K562 (cell line): ENCODE measurements at regions not wholly inside any gene's neighbourhood (a gene's known extent, or its start where the extent isn't known, plus 50 kb on each side); places are given as distances from the start of the nearest gene placed in this dataset.
A peak's percentile ranks its signal among the peaks of the same experiment; 100 is the strongest.

ENCODE experiments used
- ATAC-seq: fragments of 200-7000 bp; cut with Tn5 transposase; 3 replicates; pipeline ENCODE4 v1.9.1; 2020; ENCODE audit warnings: moderate library complexity
- BruUV-seq: library from RNA; stranded (reverse); fragments of 400-500 nt; replicated peaks from 2 replicates; lab custom pipeline; 2021; lab: Mats Ljungman, UMichigan
- CTCF ChIA-PET: fragments of 300-600 bp; formaldehyde crosslinking; extraction: SDS; loops from one replicate; lab custom pipeline; 2021; ENCODE audit warnings: low intra/inter-chr PET ratio; lab: Yijun Ruan, JAX
- POLR2A ChIA-PET: fragments of 300-600, 350-650 bp; sonication (Branson Sonifier 250); formaldehyde crosslinking; extraction: SDS; loops from one replicate; lab custom pipeline; 2021; ENCODE audit warnings: antibody characterized with exemption, inconsistent platforms; lab: Yijun Ruan, JAX
- DNase-seq, 4 experiments: peaks; one replicate each; pipeline versions ENCODE4 v3.0.0 to v3.0.0-alpha.2; 2011 to 2018; ENCODE audit warnings: low spot score in 3 of 4, mixed read lengths in 3 of 4; ENCODE audit errors: extremely low read depth in 1 of 4
- FAIRE-seq: peaks from 2 replicates; lab custom pipeline; 2011; peaks lifted over from hg19 to GRCh38; lab: Jason Lieb, UNC
- H2AFZ ChIP-seq: 2 replicates; pipeline ENCODE4 v1.6.0; 2011; ENCODE audit warnings: low read depth, low read length, control low read depth, inconsistent platforms
- H3K27ac ChIP-seq: fragments of 200-600 bp; 3 replicates; pipeline ENCODE4 v1.8.0; 2011; ENCODE audit warnings: low read depth, mild to moderate bottlenecking, control low read depth, inconsistent platforms, low read length, moderate library complexity, mixed read lengths; ENCODE audit errors: extremely low read depth
- H3K27me3 ChIP-seq, 2 experiments: fragments of 300-600 bp in 1 of 2; 2 replicates in 1 of 2; 3 replicates in 1 of 2; pipeline versions ENCODE4 v1.6.0 to v1.8.0; 2011; ENCODE audit warnings: inconsistent platforms in 2 of 2, low read length in 2 of 2, mild to moderate bottlenecking in 1 of 2, mixed read lengths in 1 of 2, moderate library complexity in 1 of 2; ENCODE audit not compliant: control insufficient read depth in 2 of 2, insufficient read depth in 2 of 2
- H3K36me3 ChIP-seq: fragments of 300-600 bp; 3 replicates; pipeline ENCODE4 v1.8.0; 2011; ENCODE audit warnings: mild to moderate bottlenecking, low read length, inconsistent platforms; ENCODE audit not compliant: control insufficient read depth, insufficient read depth
- H3K4me1 ChIP-seq, 2 experiments: fragments of 200-600 bp in 1 of 2; replicated peaks in 1 of 2; 2 replicates in 1 of 2; 3 replicates in 1 of 2; pipeline versions ENCODE4 v1.5.1 to v1.8.0; 2011; ENCODE audit warnings: inconsistent platforms in 2 of 2, low read length in 2 of 2, mild to moderate bottlenecking in 1 of 2, mixed read lengths in 1 of 2, moderate library complexity in 1 of 2; ENCODE audit not compliant: control insufficient read depth in 2 of 2, insufficient read depth in 2 of 2
- H3K4me2 ChIP-seq: 2 replicates; pipeline ENCODE4 v1.6.1; 2011; ENCODE audit warnings: low read length, control low read depth, inconsistent platforms, mixed read lengths; ENCODE audit not compliant: insufficient read depth
- H3K4me3 ChIP-seq: fragments of 200-600 bp; sonication (generic), shearing (Covaris generic); 2 replicates; pipeline ENCODE4 v1.5.1; 2016; ENCODE audit warnings: control low read depth, inconsistent platforms
- H3K79me2 ChIP-seq: fragments of 200-600 bp; 3 replicates; pipeline ENCODE4 v1.8.0; 2011; ENCODE audit warnings: low read length, inconsistent platforms; ENCODE audit not compliant: control insufficient read depth, insufficient read depth
- H3K9ac ChIP-seq, 2 experiments: 2 replicates each; pipeline versions ENCODE4 v1.6.0 to v1.6.1; 2011; ENCODE audit warnings: low read depth in 2 of 2, low read length in 2 of 2, control low read depth in 1 of 2, inconsistent platforms in 1 of 2, mild to moderate bottlenecking in 1 of 2, mixed read lengths in 1 of 2; ENCODE audit not compliant: insufficient read depth in 1 of 2
- H3K9me1 ChIP-seq: one replicate; pipeline ENCODE4 v1.6.0; 2011; ENCODE audit warnings: inconsistent platforms, mild to moderate bottlenecking, low read length, moderate library complexity; ENCODE audit not compliant: control insufficient read depth, insufficient read depth
- H3K9me3 ChIP-seq: replicated peaks from 2 replicates; pipeline ENCODE4 v1.5.1; 2011; ENCODE audit warnings: low read depth, low read length, inconsistent platforms; ENCODE audit not compliant: control insufficient read depth, insufficient read depth
- H4K20me1 ChIP-seq: replicated peaks from 2 replicates; pipeline ENCODE4 v1.6.1; 2011; ENCODE audit warnings: low read length, inconsistent platforms, mixed read lengths; ENCODE audit not compliant: control insufficient read depth, insufficient read depth
- ARHGAP35 ChIP-seq: fragments of 450-650 bp; IDR thresholded peaks from 2 replicates; pipeline ENCODE4 v1.6.1; 2018; ENCODE audit not compliant: partially characterized antibody
- MAFF ChIP-seq: IDR thresholded peaks from 2 replicates; pipeline ENCODE4 v1.6.1; 2012; ENCODE audit warnings: low read length, improper control_type of control experiment
- MAFK ChIP-seq: IDR thresholded peaks from 2 replicates; pipeline ENCODE4 v1.6.1; 2011; ENCODE audit warnings: low read length, improper control_type of control experiment
- MIER1 ChIP-seq: fragments of 450-650 bp; IDR thresholded peaks from 2 replicates; pipeline ENCODE4 v1.6.1; 2016; ENCODE audit warnings: antibody characterized with exemption, mild to moderate bottlenecking, low read depth
- MYNN ChIP-seq, 2 experiments: sonication (generic); formaldehyde crosslinking in 1 of 2; IDR thresholded peaks; 2 replicates each; pipeline versions ENCODE4 v1.5.0 to v1.6.1; 2016 to 2020; ENCODE audit warnings: antibody characterized with exemption in 1 of 2, missing genetic modification reagents in 1 of 2
- NCOA6 ChIP-seq: fragments of 450-650 bp; IDR thresholded peaks from 2 replicates; pipeline ENCODE4 v1.6.1; 2017; ENCODE audit warnings: mild to moderate bottlenecking
- NFE2L1 ChIP-seq: fragments of 450-650 bp; IDR thresholded peaks from 2 replicates; pipeline ENCODE4 v1.6.1; 2016; ENCODE audit warnings: missing genetic modification characterization, low read depth, mild to moderate bottlenecking, missing compliant biosample characterization, moderate library complexity, borderline replicate concordance
- PHF21A ChIP-seq: fragments of 450-650 bp; IDR thresholded peaks from 2 replicates; pipeline ENCODE4 v1.6.1; 2017; ENCODE audit warnings: low read depth, borderline replicate concordance
- PPARD ChIP-seq: fragments of 250-450 bp; sonication (Bioruptor Pico); IDR thresholded peaks from 2 replicates; pipeline ENCODE4 v1.8.0; 2022; ENCODE audit warnings: inconsistent platforms, mild to moderate bottlenecking, moderate library complexity
- RNF2 ChIP-seq: sonication (generic); IDR thresholded peaks from 2 replicates; pipeline ENCODE4 v1.6.1; 2016
- ZNF3 ChIP-seq: fragments of 250-450 bp; sonication (Bioruptor Pico); IDR thresholded peaks from 2 replicates; pipeline ENCODE4 v1.5.0; 2021; ENCODE audit warnings: mild to moderate bottlenecking, moderate library complexity
- ZNF316 ChIP-seq: fragments of 450-650 bp; IDR thresholded peaks from 2 replicates; pipeline ENCODE4 v1.6.1; 2016
- ZNF507 ChIP-seq: conservative IDR thresholded peaks from 2 replicates; pipeline ENCODE4 v1.6.1; 2017; ENCODE audit warnings: missing genetic modification characterization, missing compliant biosample characterization
- ZNF780A ChIP-seq: fragments of 250-450 bp; sonication (Bioruptor Pico); IDR thresholded peaks from 2 replicates; pipeline ENCODE4 v1.5.0; 2021; ENCODE audit warnings: mild to moderate bottlenecking
- WGBS: fragments of 100-300 bp; shearing (Covaris generic); methylation state at CpG from one replicate; pipeline ENCODE4 v1.1.6; 2016; ENCODE audit warnings: low coverage, mixed read lengths; ENCODE audit not compliant: insufficient coverage; ENCODE audit errors: missing lambda C conversion rate; 5-methylcytosine and 5-hydroxymethylcytosine counted together
- in situ Hi-C: fragments of 300-500 bp; cut with MboI; formaldehyde crosslinking; loops from 4 replicates; pipeline ENCODE4 v1.15.0; 2018; ENCODE audit warnings: inconsistent platforms, mixed read lengths
- intact Hi-C: fragments of 100-400 bp; cut with micrococcal nuclease; formaldehyde crosslinking; loops from 2 replicates; pipeline ENCODE4 v1.14.2; 2022
- TF ChIP-seq, protein P1 (sequence below), 3 experiments: fragments of 200-800 bp in 1 of 3; sonication (Bioruptor generic) in 1 of 3; sonication (generic) in 1 of 3; formaldehyde crosslinking in 1 of 3; IDR thresholded peaks; 2 replicates each; pipeline versions ENCODE4 v1.6.1 to v1.8.0; 2016 to 2022; ENCODE audit warnings: mild to moderate bottlenecking in 2 of 3, missing compliant biosample characterization in 2 of 3, missing genetic modification characterization in 2 of 3, missing genetic modification reagents in 1 of 3
- TF ChIP-seq, protein P2 (sequence below): sonication (generic); formaldehyde crosslinking; IDR thresholded peaks from 2 replicates; pipeline ENCODE4 v1.8.0; 2023; ENCODE audit warnings: mild to moderate bottlenecking, missing genetic modification reagents

DNA sequence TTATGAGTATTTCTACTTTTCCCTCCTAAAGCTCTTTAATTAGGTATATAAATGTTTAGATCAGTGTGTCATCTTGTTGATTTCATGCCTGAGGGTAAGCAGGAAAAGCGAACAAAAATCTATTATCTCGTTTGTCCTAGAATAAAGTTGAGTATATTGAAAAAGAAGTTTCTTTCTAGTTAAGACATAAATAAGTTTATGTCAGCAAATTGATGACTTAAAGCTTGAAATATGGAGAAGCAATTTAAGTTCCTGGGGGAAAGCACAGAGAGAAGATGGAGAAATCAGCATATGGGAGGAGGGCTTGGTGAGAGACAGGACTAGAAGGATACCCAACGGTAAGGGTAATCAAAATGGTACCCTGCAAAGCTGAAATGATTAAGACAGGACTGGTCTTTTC lies 813.4 kb downstream of the MTRR start:
- H3K27me3 ChIP-seq = no peaks in the 10 kb centered on the region
- H3K9me3 ChIP-seq = peaks cover 3% of the 10 kb centered on the region; the same call in 1 of the 2 replicates
- H3K27ac ChIP-seq = no peak overlapping the region
- no peak for FAIRE-seq
- no peak overlapping the region for H2AFZ ChIP-seq
- ChIA-PET POLR2A (no interaction called here), CTCF (no interaction called here)
- no peak for DNase-seq
- H4K20me1 ChIP-seq = no peaks in the 10 kb centered on the region
- intact Hi-C loops = no loop called here
- no peaks in the 10 kb centered on the region for H3K4me1 ChIP-seq
- H3K4me3 ChIP-seq = no peak overlapping the region
- H3K79me2 ChIP-seq = no peaks in the 10 kb centered on the region
- H3K9ac ChIP-seq = no peak overlapping the region
- no TSS peak for BruUV-seq
- no peak overlapping the region for H3K4me2 ChIP-seq
- no peaks in the 10 kb centered on the region for H3K36me3 ChIP-seq
- H3K9me1 ChIP-seq = no peaks in the 10 kb centered on the region
- TF ChIP-seq MAFK (0 out of 2 replicates have a peak, but pooled peaks have one; percentile 26), ZNF3 (CRISPR knock-in tag) (no peak), ZNF316 (peak; percentile 51), MAFF (peak; percentile 32; the same call in 1 of the 2 replicates)
- 0% methylated on average over 3 of the region's 3 CpGs for WGBS
- in situ Hi-C loops = no loop called here
- no peak for ATAC-seq

DNA sequence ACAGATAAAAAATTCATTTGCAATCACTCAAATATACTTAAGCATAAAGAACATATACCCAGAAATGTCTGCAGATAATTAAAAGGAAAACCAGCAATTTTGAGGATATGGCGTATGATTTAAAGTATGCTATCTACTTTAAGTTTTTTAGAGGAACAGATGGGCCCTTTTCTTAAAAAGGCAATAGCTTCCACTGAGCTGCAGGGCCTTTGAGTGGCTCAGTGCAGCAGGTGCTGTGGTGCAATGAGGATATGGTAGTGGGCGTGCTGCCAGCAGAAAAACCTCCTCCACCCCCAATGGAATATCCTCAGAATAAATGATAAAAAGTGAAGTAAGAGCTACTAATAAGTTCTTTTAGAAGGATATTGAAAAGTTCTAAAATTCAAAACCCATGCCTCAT lies 814.5 kb downstream of the MTRR start:
- no peak overlapping the region for H2AFZ ChIP-seq
- ChIA-PET CTCF (no interaction called here), POLR2A (no interaction called here)
- H3K9me1 ChIP-seq = no peaks in the 10 kb centered on the region
- H3K36me3 ChIP-seq = no peaks in the 10 kb centered on the region
- no peak overlapping the region for H3K9ac ChIP-seq
- WGBS = 0% methylated on average over 2 of the region's 2 CpGs
- ATAC-seq = no peak
- peaks cover 3% of the 10 kb centered on the region; the same call in 1 of the 2 replicates for H3K9me3 ChIP-seq
- no peak for FAIRE-seq
- H3K4me1 ChIP-seq = no peaks in the 10 kb centered on the region
- no peaks in the 10 kb centered on the region for H4K20me1 ChIP-seq
- H3K27me3 ChIP-seq = no peaks in the 10 kb centered on the region
- H3K27ac ChIP-seq = no peak overlapping the region
- no peak overlapping the region for H3K4me3 ChIP-seq
- in situ Hi-C loops (no loop called here), intact Hi-C loops (no loop called here)
- no peak for DNase-seq
- no peaks in the 10 kb centered on the region for H3K79me2 ChIP-seq
- no peak overlapping the region for H3K4me2 ChIP-seq
- BruUV-seq = no TSS peak
- TF ChIP-seq PHF21A (no peak), ZNF780A (CRISPR knock-in tag) (no peak), PPARD (CRISPR knock-in tag) (no peak), MIER1 (no peak), NCOA6 (no peak), ARHGAP35 (no peak), MYNN (IDR thresholded peaks at IDR 0.05) (no peak), MYNN (CRISPR knock-in tag; IDR thresholded peaks at IDR 0.05) (no peak), NFE2L1 (tag) (no peak), ZNF507 (tag) (no peak), RNF2 (no peak)
- TF ChIP-seq, protein P1, sequence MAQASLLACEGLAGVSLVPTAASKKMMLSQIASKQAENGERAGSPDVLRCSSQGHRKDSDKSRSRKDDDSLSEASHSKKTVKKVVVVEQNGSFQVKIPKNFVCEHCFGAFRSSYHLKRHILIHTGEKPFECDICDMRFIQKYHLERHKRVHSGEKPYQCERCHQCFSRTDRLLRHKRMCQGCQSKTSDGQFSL (CRISPR knock-in tag; IDR thresholded peaks at IDR 0.05) = no peak
- TF ChIP-seq, protein P1 (tag; IDR thresholded peaks at IDR 0.05) = no peak
- TF ChIP-seq, protein P2, sequence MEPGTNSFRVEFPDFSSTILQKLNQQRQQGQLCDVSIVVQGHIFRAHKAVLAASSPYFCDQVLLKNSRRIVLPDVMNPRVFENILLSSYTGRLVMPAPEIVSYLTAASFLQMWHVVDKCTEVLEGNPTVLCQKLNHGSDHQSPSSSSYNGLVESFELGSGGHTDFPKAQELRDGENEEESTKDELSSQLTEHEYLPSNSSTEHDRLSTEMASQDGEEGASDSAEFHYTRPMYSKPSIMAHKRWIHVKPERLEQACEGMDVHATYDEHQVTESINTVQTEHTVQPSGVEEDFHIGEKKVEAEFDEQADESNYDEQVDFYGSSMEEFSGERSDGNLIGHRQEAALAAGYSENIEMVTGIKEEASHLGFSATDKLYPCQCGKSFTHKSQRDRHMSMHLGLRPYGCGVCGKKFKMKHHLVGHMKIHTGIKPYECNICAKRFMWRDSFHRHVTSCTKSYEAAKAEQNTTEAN (CRISPR knock-in tag) = no peak
